ENCODE measurements at regions not wholly inside any gene's neighbourhood (a gene's known extent, or its start where the extent isn't known, plus 50 kb on each side); places are given as distances from the start of the nearest gene placed in this dataset.

DNA sequence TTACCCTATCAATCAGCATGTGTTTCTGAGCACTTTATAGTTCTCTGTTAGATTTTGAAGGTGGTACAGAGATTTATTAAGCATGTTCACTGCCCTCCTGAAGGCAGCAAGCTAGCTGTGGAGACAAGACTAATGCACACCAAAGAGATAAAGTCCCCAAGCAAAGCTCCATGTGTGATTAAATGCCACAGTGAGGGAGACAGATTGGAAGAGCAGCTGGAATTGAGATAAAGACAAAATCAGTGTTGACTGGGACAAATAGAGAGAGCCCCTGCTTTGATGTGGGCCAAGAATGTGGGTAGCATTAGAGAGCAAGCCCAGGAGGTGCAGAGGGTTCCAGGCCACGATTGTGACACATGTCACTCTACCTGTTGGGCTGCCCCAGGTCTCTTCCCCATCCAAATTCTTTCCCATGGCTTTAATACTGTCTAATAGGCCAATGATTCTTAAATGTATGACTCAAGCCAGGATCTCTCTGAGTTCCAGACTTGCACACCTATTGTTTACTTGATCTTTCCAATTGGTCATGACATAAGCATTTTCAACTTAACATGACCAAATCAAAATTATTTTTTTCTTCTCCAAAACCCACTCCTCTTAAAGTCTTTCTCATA is 60.1 kb upstream of the ZC3H12C start:
- TF ChIP-seq, protein P1, sequence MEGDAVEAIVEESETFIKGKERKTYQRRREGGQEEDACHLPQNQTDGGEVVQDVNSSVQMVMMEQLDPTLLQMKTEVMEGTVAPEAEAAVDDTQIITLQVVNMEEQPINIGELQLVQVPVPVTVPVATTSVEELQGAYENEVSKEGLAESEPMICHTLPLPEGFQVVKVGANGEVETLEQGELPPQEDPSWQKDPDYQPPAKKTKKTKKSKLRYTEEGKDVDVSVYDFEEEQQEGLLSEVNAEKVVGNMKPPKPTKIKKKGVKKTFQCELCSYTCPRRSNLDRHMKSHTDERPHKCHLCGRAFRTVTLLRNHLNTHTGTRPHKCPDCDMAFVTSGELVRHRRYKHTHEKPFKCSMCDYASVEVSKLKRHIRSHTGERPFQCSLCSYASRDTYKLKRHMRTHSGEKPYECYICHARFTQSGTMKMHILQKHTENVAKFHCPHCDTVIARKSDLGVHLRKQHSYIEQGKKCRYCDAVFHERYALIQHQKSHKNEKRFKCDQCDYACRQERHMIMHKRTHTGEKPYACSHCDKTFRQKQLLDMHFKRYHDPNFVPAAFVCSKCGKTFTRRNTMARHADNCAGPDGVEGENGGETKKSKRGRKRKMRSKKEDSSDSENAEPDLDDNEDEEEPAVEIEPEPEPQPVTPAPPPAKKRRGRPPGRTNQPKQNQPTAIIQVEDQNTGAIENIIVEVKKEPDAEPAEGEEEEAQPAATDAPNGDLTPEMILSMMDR (IDR thresholded peaks at IDR 0.05 in 8 of 11, conservative IDR thresholded peaks at IDR 0.05 in 3 of 11): no peak
- no peak for TF ChIP-seq POLR2AphosphoS5 (IDR thresholded peaks at IDR 0.05)
- no peak for TF ChIP-seq POLR2A (IDR thresholded peaks at IDR 0.05)

All from spleen (tissue), 7 donors.